ENCODE measurements at regions not wholly inside any gene's neighbourhood (a gene's known extent, or its start where the extent isn't known, plus 50 kb on each side); places are given as distances from the start of the nearest gene placed in this dataset.

- H3K36me3 ChIP-seq (ENCODE audit: insufficient read depth, low read length): no peaks in the 10 kb centered on the region
- ChIA-PET POLR2A (no interaction called here), CTCF (interaction anchor here (0.6 kb wide), 1 partner anchor 1006 kb away, joined by 3 read pairs; no protein-coding TSS in a partner anchor)
- peaks cover 0 to 2% of the 10 kb centered on the region in 2 experiments for H3K27me3 ChIP-seq (ENCODE audit: control insufficient read depth in 1 of 2, insufficient read depth in 2 of 2, low read length in 2 of 2)
- no peaks in the 10 kb centered on the region for H3K4me1 ChIP-seq (ENCODE audit: insufficient read depth, low read length)
- H3K27me3 Mint-ChIP-seq: peaks cover 10% of the 10 kb centered on the region
- no peak overlapping the region for H3K27ac ChIP-seq (ENCODE audit: low read depth in 1 of 2, low read length in 2 of 2)
- no peak for TF ChIP-seq CTCF (IDR thresholded peaks at IDR 0.05)
- no peak for ATAC-seq (ENCODE audit: poor library complexity)
- H3K9me3 Mint-ChIP-seq: no peaks in the 10 kb centered on the region
- H3K4me3 ChIP-seq (ENCODE audit: low read length): no peak overlapping the region
- H3K4me3 Mint-ChIP-seq: no peak overlapping the region
- no peak for DNase-seq
- no peaks in the 10 kb centered on the region for H3K9me3 ChIP-seq (ENCODE audit: control insufficient read depth in 1 of 2, insufficient read depth in 1 of 2, low read length in 2 of 2)
- no peaks in the 10 kb centered on the region for H3K4me1 Mint-ChIP-seq (ENCODE audit: low read depth)
- intact Hi-C loops (cut with DNase I, micrococcal nuclease): no loop called here
- no peaks in the 10 kb centered on the region for H3K36me3 Mint-ChIP-seq (ENCODE audit: low read depth)
- H3K27ac Mint-ChIP-seq: no peak overlapping the region
Measured at GRCh38 chr12:67151886-67152285, 117.3 kb upstream of the CAND1 start.

- H3K9me3 Mint-ChIP-seq: no peaks in the 10 kb centered on the region
- no peaks in the 10 kb centered on the region for H3K4me1 ChIP-seq (ENCODE audit: insufficient read depth, low read length)
- peaks cover 0 to 2% of the 10 kb centered on the region in 2 experiments for H3K27me3 ChIP-seq (ENCODE audit: control insufficient read depth in 1 of 2, insufficient read depth in 2 of 2, low read length in 2 of 2)
- no peaks in the 10 kb centered on the region for H3K4me1 Mint-ChIP-seq (ENCODE audit: low read depth)
- ChIA-PET CTCF (interaction anchor here (0.6 kb wide), 1 partner anchor 1006 kb away, joined by 3 read pairs; no protein-coding TSS in a partner anchor), POLR2A (no interaction called here)
- peaks cover 10% of the 10 kb centered on the region for H3K27me3 Mint-ChIP-seq
- intact Hi-C loops (cut with DNase I, micrococcal nuclease): no loop called here
- no peak overlapping the region for H3K4me3 ChIP-seq (ENCODE audit: low read length)
- no peaks in the 10 kb centered on the region for H3K36me3 Mint-ChIP-seq (ENCODE audit: low read depth)
- no peaks in the 10 kb centered on the region for H3K9me3 ChIP-seq (ENCODE audit: control insufficient read depth in 1 of 2, insufficient read depth in 1 of 2, low read length in 2 of 2)
- H3K36me3 ChIP-seq (ENCODE audit: insufficient read depth, low read length): no peaks in the 10 kb centered on the region
- DNase-seq: no peak
- H3K27ac ChIP-seq (ENCODE audit: low read depth in 1 of 2, low read length in 2 of 2): no peak overlapping the region
- no peak for ATAC-seq (ENCODE audit: poor library complexity)
- no peak for TF ChIP-seq CTCF (IDR thresholded peaks at IDR 0.05)
- no peak overlapping the region for H3K4me3 Mint-ChIP-seq
- H3K27ac Mint-ChIP-seq: no peak overlapping the region
Measured at GRCh38 chr12:67152451-67152850, 116.7 kb upstream of the CAND1 start.

GRCh38 chr12:67154901-67155300 lies 114.3 kb upstream of the CAND1 start:
- Mint-ChIP-seq H3K4me3 (no peak overlapping the region), H3K9me3 (no peaks in the 10 kb centered on the region), H3K36me3 (ENCODE audit: low read depth) (no peaks in the 10 kb centered on the region), H3K27ac (no peak overlapping the region), H3K4me1 (ENCODE audit: low read depth) (no peaks in the 10 kb centered on the region), H3K27me3 (peaks cover 10% of the 10 kb centered on the region)
- intact Hi-C loops (cut with DNase I, micrococcal nuclease): no loop called here
- ChIA-PET POLR2A (no interaction called here), CTCF (no interaction called here)
- ATAC-seq (ENCODE audit: poor library complexity): no peak
- Histone ChIP-seq H3K27me3 (ENCODE audit: control insufficient read depth in 1 of 2, insufficient read depth in 2 of 2, low read length in 2 of 2) (peaks cover 0 to 2% of the 10 kb centered on the region in 2 experiments), H3K27ac (ENCODE audit: low read depth in 1 of 2, low read length in 2 of 2) (no peak overlapping the region), H3K36me3 (ENCODE audit: insufficient read depth, low read length) (no peaks in the 10 kb centered on the region), H3K4me1 (ENCODE audit: insufficient read depth, low read length) (no peaks in the 10 kb centered on the region), H3K9me3 (ENCODE audit: control insufficient read depth in 1 of 2, insufficient read depth in 1 of 2, low read length in 2 of 2) (no peaks in the 10 kb centered on the region), H3K4me3 (ENCODE audit: low read length) (no peak overlapping the region)
- no peak for DNase-seq
- TF ChIP-seq CTCF (IDR thresholded peaks at IDR 0.05): no peak
